ENCODE measurements at regions not wholly inside any gene's neighbourhood (a gene's known extent, or its start where the extent isn't known, plus 50 kb on each side); places are given as distances from the start of the nearest gene placed in this dataset.
A peak's percentile ranks its signal among the peaks of the same experiment; 100 is the strongest.

GRCh38 chr2:7146151-7146550 is 228.9 kb downstream of the RNF144A start:
- Histone ChIP-seq H3K36me3 (ENCODE audit: control insufficient read depth in 4 of 4, insufficient read depth in 3 of 4, low read depth in 1 of 4, low read length in 3 of 4) (no peaks in the 10 kb centered on the region), H3K4me1 (ENCODE audit: control insufficient read depth in 4 of 4, insufficient read depth in 4 of 4, low read length in 3 of 4) (no peaks in the 10 kb centered on the region), H3K4me3 (ENCODE audit: low read depth in 1 of 3, low read length in 3 of 3) (no peak overlapping the region), H3K27ac (ENCODE audit: low read depth in 1 of 2, low read length in 2 of 2) (no peak overlapping the region), H3K27me3 (ENCODE audit: control insufficient read depth in 4 of 4, insufficient read depth in 4 of 4, low read length in 3 of 4) (no peaks in the 10 kb centered on the region), H3K9me3 (ENCODE audit: control insufficient read depth in 4 of 4, low read length in 3 of 4) (peaks cover 0 to 12% (median 3%) of the 10 kb centered on the region in 4 donors), H3K9ac (ENCODE audit: low read depth in 1 of 2, low read length in 2 of 2) (no peak overlapping the region)
- TF ChIP-seq RXRA (IDR thresholded peaks at IDR 0.05) (no peak), RAD21 (IDR thresholded peaks at IDR 0.05) (no peak), HNF4G (IDR thresholded peaks at IDR 0.05) (no peak), FOXA2 (IDR thresholded peaks at IDR 0.05) (no peak), CTCF (IDR thresholded peaks at IDR 0.05; ENCODE audit: low read depth, low read length, missing input control) (no peak), TAF1 (conservative IDR thresholded peaks at IDR 0.05) (no peak), HNF4A (conservative IDR thresholded peaks at IDR 0.05) (no peak), EGR1 (IDR thresholded peaks at IDR 0.05; ENCODE audit: low read depth in 2 of 2) (no peak), NR2F2 (IDR thresholded peaks at IDR 0.05) (no peak), FOXA1 (IDR thresholded peaks at IDR 0.05) (no peak)
- DNase-seq (ENCODE audit: low spot score) = no peak

DNA sequence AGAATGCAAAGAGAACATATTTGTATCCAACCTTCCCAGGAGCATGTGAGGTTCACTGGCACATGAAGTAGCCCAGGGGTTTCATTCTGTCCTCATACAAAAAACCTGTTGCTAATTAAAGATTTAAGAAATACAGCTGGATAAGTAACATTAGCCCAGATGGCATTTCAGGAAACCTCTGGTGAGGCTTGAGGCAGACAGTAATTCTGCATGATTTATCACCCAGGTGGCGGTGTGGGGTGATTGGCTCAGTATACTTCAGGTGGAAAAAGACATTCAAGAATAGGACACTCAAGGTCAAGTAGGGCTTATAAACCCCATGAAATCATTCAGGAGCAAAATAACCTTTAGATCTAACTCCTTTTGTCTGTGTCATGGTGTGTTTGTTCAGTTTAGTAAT is 237.4 kb downstream of the RNF144A start:
- Histone ChIP-seq H3K27me3 (ENCODE audit: control insufficient read depth in 4 of 4, insufficient read depth in 4 of 4, low read length in 3 of 4) (no peaks in the 10 kb centered on the region), H3K36me3 (ENCODE audit: control insufficient read depth in 4 of 4, insufficient read depth in 3 of 4, low read depth in 1 of 4, low read length in 3 of 4) (no peaks in the 10 kb centered on the region), H3K4me3 (ENCODE audit: low read depth in 1 of 3, low read length in 3 of 3) (no peak overlapping the region), H3K9me3 (ENCODE audit: control insufficient read depth in 4 of 4, low read length in 3 of 4) (peaks cover 0 to 8% (median 0%) of the 10 kb centered on the region in 4 donors), H3K27ac (ENCODE audit: low read depth in 1 of 2, low read length in 2 of 2) (no peak overlapping the region), H3K4me1 (ENCODE audit: control insufficient read depth in 4 of 4, insufficient read depth in 4 of 4, low read length in 3 of 4) (no peaks in the 10 kb centered on the region), H3K9ac (ENCODE audit: low read depth in 1 of 2, low read length in 2 of 2) (peak overlapping the region in 1 of 2 donors; percentile 2)
- no peak for DNase-seq (ENCODE audit: low spot score)
- no peak for TF ChIP-seq FOXA2 (IDR thresholded peaks at IDR 0.05)
- no peak for TF ChIP-seq ZBTB33 (IDR thresholded peaks at IDR 0.05)
- no peak for TF ChIP-seq HNF4G (IDR thresholded peaks at IDR 0.05)
- TF ChIP-seq YY1 (IDR thresholded peaks at IDR 0.05) = no peak
- WGBS = 95% methylated on average over 1 of the region's 1 CpG

GRCh38 chr2:7161501-7161900 is 244.3 kb downstream of the RNF144A start:
- Histone ChIP-seq H3K27me3 (ENCODE audit: control insufficient read depth in 4 of 4, insufficient read depth in 4 of 4, low read length in 3 of 4) (no peaks in the 10 kb centered on the region), H3K9me3 (ENCODE audit: control insufficient read depth in 4 of 4, low read length in 3 of 4) (peaks cover 0 to under 1% (median 0%) of the 10 kb centered on the region in 4 donors), H3K9ac (ENCODE audit: low read depth in 1 of 2, low read length in 2 of 2) (no peak overlapping the region), H3K36me3 (ENCODE audit: control insufficient read depth in 4 of 4, insufficient read depth in 3 of 4, low read depth in 1 of 4, low read length in 3 of 4) (no peaks in the 10 kb centered on the region), H3K4me1 (ENCODE audit: control insufficient read depth in 4 of 4, insufficient read depth in 4 of 4, low read length in 3 of 4) (no peaks in the 10 kb centered on the region), H3K4me3 (ENCODE audit: low read depth in 1 of 3, low read length in 3 of 3) (no peak overlapping the region), H3K27ac (ENCODE audit: low read depth in 1 of 2, low read length in 2 of 2) (no peak overlapping the region)
- WGBS = 94% methylated on average over 2 of the region's 2 CpGs
- no peak for DNase-seq (ENCODE audit: low spot score)
- no peak for TF ChIP-seq RXRA (IDR thresholded peaks at IDR 0.05)
- TF ChIP-seq HNF4A (conservative IDR thresholded peaks at IDR 0.05) = no peak
- TF ChIP-seq GABPA (IDR thresholded peaks at IDR 0.05 in 1 of 2, conservative IDR thresholded peaks at IDR 0.05 in 1 of 2) = no peak
- TF ChIP-seq, protein P1, sequence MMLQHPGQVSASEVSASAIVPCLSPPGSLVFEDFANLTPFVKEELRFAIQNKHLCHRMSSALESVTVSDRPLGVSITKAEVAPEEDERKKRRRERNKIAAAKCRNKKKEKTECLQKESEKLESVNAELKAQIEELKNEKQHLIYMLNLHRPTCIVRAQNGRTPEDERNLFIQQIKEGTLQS (IDR thresholded peaks at IDR 0.05) = no peak
- TF ChIP-seq CTCF (IDR thresholded peaks at IDR 0.05; ENCODE audit: low read depth, low read length, missing input control) = no peak
- TF ChIP-seq FOXA2 (IDR thresholded peaks at IDR 0.05) = no peak
- no peak for TF ChIP-seq HNF4G (IDR thresholded peaks at IDR 0.05)
- TF ChIP-seq NR2F2 (IDR thresholded peaks at IDR 0.05) = no peak
- TF ChIP-seq EGR1 (IDR thresholded peaks at IDR 0.05; ENCODE audit: low read depth in 2 of 2) = no peak
- no peak for TF ChIP-seq RAD21 (IDR thresholded peaks at IDR 0.05)
- TF ChIP-seq, protein P2, sequence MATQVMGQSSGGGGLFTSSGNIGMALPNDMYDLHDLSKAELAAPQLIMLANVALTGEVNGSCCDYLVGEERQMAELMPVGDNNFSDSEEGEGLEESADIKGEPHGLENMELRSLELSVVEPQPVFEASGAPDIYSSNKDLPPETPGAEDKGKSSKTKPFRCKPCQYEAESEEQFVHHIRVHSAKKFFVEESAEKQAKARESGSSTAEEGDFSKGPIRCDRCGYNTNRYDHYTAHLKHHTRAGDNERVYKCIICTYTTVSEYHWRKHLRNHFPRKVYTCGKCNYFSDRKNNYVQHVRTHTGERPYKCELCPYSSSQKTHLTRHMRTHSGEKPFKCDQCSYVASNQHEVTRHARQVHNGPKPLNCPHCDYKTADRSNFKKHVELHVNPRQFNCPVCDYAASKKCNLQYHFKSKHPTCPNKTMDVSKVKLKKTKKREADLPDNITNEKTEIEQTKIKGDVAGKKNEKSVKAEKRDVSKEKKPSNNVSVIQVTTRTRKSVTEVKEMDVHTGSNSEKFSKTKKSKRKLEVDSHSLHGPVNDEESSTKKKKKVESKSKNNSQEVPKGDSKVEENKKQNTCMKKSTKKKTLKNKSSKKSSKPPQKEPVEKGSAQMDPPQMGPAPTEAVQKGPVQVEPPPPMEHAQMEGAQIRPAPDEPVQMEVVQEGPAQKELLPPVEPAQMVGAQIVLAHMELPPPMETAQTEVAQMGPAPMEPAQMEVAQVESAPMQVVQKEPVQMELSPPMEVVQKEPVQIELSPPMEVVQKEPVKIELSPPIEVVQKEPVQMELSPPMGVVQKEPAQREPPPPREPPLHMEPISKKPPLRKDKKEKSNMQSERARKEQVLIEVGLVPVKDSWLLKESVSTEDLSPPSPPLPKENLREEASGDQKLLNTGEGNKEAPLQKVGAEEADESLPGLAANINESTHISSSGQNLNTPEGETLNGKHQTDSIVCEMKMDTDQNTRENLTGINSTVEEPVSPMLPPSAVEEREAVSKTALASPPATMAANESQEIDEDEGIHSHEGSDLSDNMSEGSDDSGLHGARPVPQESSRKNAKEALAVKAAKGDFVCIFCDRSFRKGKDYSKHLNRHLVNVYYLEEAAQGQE (IDR thresholded peaks at IDR 0.05) = no peak
- TF ChIP-seq ZBTB33 (IDR thresholded peaks at IDR 0.05) = no peak
- TF ChIP-seq FOXA1 (IDR thresholded peaks at IDR 0.05) = no peak
